H1 (cell line): ENCODE measurements at regions not wholly inside any gene's neighbourhood (a gene's known extent, or its start where the extent isn't known, plus 50 kb on each side); places are given as distances from the start of the nearest gene placed in this dataset.

Source experiments
- BACH1 ChIP-seq: IDR thresholded peaks from 2 replicates; pipeline ENCODE4 v1.6.1; 2012; ENCODE audit warnings: low read length, improper control_type of control experiment
- EGR1 ChIP-seq: IDR thresholded peaks from 2 replicates; pipeline ENCODE4 v1.6.1; 2011; ENCODE audit warnings: low read depth, low read length, borderline replicate concordance
- EP300 ChIP-seq, 2 experiments: IDR thresholded peaks; 1 replicate in 1 of 2; 2 replicates in 1 of 2; pipeline ENCODE4 v1.6.1; 2011 to 2012; ENCODE audit warnings: low read depth in 2 of 2, low read length in 2 of 2, mild to moderate bottlenecking in 2 of 2, borderline replicate concordance in 1 of 2, inconsistent platforms in 1 of 2, moderate library complexity in 1 of 2
- RXRA ChIP-seq: IDR thresholded peaks from 2 replicates; pipeline ENCODE4 v1.6.1; 2011; ENCODE audit warnings: low read depth, mild to moderate bottlenecking, low read length, moderate library complexity; ENCODE audit not compliant: insufficient read depth
- SIRT6 ChIP-seq: IDR thresholded peaks from one replicate; pipeline ENCODE4 v1.7.1; 2012; ENCODE audit warnings: low read length, inconsistent platforms
- YY1 ChIP-seq: IDR thresholded peaks from 2 replicates; pipeline ENCODE4 v1.6.1; 2011; ENCODE audit warnings: low read depth, mild to moderate bottlenecking, low read length
- TF ChIP-seq, protein P1 (sequence below): IDR thresholded peaks from 2 replicates; pipeline ENCODE4 v1.6.1; 2011; ENCODE audit warnings: low read length, improper control_type of control experiment

- TF ChIP-seq SIRT6 (no peak), EGR1 (no peak), RXRA (no peak), YY1 (no peak), EP300 (IDR thresholded peaks at IDR 0.05; ENCODE audit: borderline replicate concordance in 1 of 2, low read depth in 2 of 2, low read length in 2 of 2) (no peak), BACH1 (no peak)
- TF ChIP-seq, protein P1, sequence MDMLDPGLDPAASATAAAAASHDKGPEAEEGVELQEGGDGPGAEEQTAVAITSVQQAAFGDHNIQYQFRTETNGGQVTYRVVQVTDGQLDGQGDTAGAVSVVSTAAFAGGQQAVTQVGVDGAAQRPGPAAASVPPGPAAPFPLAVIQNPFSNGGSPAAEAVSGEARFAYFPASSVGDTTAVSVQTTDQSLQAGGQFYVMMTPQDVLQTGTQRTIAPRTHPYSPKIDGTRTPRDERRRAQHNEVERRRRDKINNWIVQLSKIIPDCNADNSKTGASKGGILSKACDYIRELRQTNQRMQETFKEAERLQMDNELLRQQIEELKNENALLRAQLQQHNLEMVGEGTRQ, result no peak
Observed at GRCh38 chr3:159781867-159782266, 206.8 kb upstream of the IL12A start (continued).
